HL-60 (cell line): ENCODE measurements at regions not wholly inside any gene's neighbourhood (a gene's known extent, or its start where the extent isn't known, plus 50 kb on each side); places are given as distances from the start of the nearest gene placed in this dataset.

ENCODE experiments used
- GABPA ChIP-seq: IDR thresholded peaks from 2 replicates; pipeline ENCODE4 v1.6.1; 2012; ENCODE audit warnings: low read depth
- POLR2AphosphoS5 ChIP-seq: IDR thresholded peaks from 2 replicates; pipeline ENCODE4 v1.6.1; 2012; ENCODE audit warnings: low read depth
- TF ChIP-seq, protein P1 (sequence below): IDR thresholded peaks from one replicate; pipeline ENCODE4 v1.5.1; 2011; ENCODE audit warnings: low read length, control low read depth, inconsistent platforms; ENCODE audit not compliant: insufficient read depth
- TF ChIP-seq, protein P2 (sequence below): IDR thresholded peaks from 2 replicates; pipeline ENCODE4 v1.6.1; 2012; ENCODE audit warnings: low read depth; ENCODE audit not compliant: insufficient replicate concordance

DNA sequence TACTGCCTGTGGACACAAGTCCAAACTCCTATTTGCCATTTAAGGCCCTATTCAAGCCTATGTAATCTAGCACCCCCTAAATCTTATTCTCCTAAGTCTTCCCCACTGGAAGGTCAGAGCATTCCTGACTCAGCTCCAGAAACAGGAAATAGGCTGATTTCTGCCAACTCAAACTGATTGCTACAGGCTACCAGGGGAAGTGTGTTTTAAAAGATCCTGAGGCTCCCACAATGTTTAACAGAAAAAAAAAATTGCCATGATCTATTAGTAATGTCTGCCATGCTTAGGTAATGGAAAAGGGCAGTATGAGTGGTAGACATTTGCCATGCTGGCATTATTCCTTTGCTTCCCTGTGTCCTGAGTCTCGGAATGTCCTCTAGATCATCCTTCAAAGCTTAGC lies 65.8 kb upstream of the BRINP1 start:
- TF ChIP-seq POLR2AphosphoS5 (no peak), GABPA (no peak)
- TF ChIP-seq, protein P1, sequence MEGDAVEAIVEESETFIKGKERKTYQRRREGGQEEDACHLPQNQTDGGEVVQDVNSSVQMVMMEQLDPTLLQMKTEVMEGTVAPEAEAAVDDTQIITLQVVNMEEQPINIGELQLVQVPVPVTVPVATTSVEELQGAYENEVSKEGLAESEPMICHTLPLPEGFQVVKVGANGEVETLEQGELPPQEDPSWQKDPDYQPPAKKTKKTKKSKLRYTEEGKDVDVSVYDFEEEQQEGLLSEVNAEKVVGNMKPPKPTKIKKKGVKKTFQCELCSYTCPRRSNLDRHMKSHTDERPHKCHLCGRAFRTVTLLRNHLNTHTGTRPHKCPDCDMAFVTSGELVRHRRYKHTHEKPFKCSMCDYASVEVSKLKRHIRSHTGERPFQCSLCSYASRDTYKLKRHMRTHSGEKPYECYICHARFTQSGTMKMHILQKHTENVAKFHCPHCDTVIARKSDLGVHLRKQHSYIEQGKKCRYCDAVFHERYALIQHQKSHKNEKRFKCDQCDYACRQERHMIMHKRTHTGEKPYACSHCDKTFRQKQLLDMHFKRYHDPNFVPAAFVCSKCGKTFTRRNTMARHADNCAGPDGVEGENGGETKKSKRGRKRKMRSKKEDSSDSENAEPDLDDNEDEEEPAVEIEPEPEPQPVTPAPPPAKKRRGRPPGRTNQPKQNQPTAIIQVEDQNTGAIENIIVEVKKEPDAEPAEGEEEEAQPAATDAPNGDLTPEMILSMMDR, result no peak
- TF ChIP-seq, protein P2, sequence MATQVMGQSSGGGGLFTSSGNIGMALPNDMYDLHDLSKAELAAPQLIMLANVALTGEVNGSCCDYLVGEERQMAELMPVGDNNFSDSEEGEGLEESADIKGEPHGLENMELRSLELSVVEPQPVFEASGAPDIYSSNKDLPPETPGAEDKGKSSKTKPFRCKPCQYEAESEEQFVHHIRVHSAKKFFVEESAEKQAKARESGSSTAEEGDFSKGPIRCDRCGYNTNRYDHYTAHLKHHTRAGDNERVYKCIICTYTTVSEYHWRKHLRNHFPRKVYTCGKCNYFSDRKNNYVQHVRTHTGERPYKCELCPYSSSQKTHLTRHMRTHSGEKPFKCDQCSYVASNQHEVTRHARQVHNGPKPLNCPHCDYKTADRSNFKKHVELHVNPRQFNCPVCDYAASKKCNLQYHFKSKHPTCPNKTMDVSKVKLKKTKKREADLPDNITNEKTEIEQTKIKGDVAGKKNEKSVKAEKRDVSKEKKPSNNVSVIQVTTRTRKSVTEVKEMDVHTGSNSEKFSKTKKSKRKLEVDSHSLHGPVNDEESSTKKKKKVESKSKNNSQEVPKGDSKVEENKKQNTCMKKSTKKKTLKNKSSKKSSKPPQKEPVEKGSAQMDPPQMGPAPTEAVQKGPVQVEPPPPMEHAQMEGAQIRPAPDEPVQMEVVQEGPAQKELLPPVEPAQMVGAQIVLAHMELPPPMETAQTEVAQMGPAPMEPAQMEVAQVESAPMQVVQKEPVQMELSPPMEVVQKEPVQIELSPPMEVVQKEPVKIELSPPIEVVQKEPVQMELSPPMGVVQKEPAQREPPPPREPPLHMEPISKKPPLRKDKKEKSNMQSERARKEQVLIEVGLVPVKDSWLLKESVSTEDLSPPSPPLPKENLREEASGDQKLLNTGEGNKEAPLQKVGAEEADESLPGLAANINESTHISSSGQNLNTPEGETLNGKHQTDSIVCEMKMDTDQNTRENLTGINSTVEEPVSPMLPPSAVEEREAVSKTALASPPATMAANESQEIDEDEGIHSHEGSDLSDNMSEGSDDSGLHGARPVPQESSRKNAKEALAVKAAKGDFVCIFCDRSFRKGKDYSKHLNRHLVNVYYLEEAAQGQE, result no peak
